ENCODE measurements at regions not wholly inside any gene's neighbourhood (a gene's known extent, or its start where the extent isn't known, plus 50 kb on each side); places are given as distances from the start of the nearest gene placed in this dataset.

DNA sequence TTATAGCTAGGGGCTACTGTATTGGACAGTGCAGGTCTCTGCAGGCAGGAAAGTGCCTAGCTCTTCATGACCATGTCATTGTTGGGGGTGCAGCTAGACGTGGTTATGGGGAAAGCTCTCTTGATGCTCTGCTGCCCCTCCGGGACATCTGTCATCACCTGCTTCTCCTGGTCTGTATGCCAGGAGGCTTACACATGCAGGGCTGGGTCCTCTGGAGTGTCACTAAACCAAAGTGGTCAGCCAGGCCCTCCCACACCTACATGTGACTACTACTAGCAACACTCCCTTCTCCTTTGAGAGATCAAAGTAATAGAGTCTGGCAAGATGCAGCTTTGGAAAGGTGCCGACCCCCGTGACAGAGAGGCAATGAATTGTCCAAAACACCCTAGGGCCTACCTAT lies 98.5 kb downstream of the SST start:
- no peak for TF ChIP-seq EZH2phosphoT487 (IDR thresholded peaks at IDR 0.05; ENCODE audit: borderline replicate concordance)
- TF ChIP-seq, protein P1, sequence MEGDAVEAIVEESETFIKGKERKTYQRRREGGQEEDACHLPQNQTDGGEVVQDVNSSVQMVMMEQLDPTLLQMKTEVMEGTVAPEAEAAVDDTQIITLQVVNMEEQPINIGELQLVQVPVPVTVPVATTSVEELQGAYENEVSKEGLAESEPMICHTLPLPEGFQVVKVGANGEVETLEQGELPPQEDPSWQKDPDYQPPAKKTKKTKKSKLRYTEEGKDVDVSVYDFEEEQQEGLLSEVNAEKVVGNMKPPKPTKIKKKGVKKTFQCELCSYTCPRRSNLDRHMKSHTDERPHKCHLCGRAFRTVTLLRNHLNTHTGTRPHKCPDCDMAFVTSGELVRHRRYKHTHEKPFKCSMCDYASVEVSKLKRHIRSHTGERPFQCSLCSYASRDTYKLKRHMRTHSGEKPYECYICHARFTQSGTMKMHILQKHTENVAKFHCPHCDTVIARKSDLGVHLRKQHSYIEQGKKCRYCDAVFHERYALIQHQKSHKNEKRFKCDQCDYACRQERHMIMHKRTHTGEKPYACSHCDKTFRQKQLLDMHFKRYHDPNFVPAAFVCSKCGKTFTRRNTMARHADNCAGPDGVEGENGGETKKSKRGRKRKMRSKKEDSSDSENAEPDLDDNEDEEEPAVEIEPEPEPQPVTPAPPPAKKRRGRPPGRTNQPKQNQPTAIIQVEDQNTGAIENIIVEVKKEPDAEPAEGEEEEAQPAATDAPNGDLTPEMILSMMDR (conservative IDR thresholded peaks at IDR 0.05; ENCODE audit: low read length), result no peak

Measured in Loucy (cell line).